NCI-H1105 treated with DMSO at 0.1 percent for 48 hours (cell line): ENCODE measurements at regions not wholly inside any gene's neighbourhood (a gene's known extent, or its start where the extent isn't known, plus 50 kb on each side); places are given as distances from the start of the nearest gene placed in this dataset.

Source experiments
- DNase-seq: peaks from one replicate; lab custom pipeline; 2025; lab: John Stamatoyannopoulos, UW

DNA sequence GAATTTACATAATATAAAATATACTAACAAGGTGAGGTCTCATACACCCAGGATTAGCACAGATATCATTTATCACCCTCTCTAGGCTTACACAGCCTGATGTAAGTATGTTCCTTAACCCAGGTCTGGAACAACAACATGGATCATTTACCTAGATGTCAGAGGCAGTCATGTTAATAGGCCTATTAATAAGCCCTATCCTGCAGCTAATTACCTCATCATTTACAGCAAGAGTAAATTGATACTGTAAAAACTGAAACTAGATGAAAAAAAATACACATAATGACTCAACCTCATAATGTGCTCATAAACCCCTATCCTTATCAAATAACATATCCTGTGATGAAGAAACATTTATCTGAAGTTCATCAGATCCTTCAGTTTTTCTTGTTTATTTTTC, 334.3 kb upstream of the MANEA start:
- peak; percentile 77 for DNase-seq

DNA sequence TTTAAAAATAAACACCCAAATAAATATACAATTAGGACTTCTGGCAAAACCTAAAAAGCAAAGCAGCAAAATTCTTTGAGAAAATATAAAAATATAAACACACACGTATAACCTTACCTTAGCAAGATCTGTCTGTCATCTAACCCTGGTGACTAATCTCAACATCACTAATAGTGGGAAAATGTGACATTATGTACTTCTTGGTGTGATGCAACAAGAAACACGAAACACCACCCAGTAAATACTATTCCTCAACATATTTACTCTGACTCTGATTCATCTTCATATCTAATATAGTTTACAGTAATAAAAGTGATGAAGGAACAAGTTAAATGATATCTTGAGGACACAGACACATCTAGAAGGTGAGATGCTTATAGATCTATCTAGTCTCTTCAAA, 332.6 kb upstream of the MANEA start:
- no peak for DNase-seq

DNA sequence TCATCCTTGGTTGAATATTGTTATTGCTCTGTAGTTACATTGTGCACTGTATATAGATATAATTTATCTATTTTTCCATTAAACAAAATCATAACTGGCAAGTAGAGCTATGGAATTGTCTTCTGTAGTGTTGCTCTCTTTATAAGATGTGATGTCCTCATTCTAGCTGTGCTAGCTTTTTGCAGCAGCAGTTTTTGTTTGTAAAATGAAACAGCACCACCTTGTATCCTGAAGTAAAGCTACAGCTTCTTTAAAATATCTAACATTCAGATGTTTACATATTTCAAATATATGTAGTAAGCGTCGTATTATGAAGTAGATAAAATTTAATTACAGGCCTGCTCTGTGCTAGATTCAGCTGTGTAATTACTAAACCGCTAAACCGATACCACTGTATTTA, 328.8 kb upstream of the MANEA start:
- no peak for DNase-seq

DNA sequence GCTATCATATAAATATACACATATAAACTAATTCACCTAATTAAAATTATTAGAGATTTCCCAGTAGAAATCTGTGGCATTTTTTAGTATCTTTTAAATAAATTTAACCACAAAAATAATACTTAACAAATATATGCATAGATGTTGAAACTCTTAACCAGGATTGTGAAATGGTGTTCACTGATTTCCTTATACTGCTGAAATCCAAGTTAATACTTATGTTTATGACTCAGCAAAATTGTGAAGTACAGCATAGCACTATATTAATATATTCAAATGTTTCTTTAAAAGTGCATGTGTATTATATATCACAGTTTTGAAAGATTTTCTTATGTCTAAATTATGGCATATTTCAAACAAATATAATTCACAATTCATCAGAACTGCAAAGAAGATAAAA, 328.2 kb upstream of the MANEA start:
- no peak for DNase-seq

DNA sequence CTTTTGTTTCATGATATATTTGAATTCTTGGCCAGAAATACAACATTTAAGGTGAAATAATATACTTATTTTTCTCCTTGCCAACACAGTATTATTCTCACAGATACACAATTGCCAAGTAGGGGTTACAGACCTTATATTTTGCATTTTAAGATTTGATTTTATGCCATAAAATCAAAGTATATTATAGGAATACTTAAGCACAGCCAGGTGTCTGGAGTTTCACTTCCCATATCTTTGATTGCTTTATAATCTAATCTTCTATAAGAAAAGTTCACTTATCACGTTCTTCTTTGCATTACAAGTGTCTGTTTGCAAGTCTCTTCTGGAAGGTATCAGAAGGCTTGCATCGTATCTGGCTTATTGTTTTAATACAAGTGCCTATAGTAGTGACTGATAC, 327.7 kb upstream of the MANEA start:
- DNase-seq: no peak

DNA sequence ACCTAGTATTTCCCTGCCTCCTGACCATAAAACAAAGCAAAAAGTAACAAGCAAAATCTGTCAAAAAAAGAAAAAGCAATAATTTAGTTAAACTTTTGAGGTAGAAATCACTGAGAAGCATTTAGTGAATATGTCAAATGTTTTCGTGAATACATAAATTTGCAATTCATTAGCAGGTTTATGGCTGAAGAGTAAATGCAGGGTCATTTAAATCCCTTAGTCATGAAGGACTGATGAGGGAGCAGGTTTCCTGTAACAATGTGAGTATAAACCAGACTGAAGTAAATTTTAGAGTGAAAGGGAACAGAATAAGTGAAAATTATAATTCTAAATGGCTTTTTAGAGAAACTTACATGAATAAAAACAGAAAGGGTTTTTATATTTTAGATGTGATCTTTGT, 313.5 kb upstream of the MANEA start:
- no peak for DNase-seq

DNA sequence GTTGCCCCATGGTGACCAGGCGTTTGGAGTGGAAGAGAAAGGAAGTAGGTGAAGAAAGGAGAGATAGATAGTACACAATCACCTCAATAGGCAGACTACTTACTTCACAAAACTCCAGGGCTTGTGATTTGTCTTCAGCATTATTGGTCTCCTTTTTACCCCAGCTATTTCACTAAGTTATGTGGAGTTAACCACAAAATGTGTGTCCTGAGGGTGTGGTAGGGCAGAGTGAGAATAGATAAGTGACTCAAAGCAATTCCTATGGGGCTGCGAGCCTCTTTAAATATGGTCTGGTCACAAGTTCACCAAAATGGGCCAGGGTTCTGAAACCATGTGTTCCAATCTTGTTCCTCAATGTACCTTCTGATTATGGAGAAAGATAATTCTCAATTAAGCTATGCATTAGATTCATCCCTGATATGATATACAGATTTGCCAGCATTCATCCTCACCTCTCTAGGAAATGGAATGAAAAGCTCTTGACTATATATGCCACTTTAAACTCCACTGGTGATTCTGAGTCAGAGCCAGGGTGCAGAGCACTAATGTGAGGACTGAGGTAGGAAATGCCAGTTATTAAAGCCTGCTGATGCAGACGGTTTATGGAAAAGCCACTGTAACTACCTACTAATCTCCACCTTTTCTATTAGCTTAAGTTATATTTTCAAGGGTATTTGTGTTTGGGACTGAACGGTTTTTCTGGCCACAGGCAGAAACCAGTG, 310.6 kb upstream of the MANEA start:
- no peak for DNase-seq

DNA sequence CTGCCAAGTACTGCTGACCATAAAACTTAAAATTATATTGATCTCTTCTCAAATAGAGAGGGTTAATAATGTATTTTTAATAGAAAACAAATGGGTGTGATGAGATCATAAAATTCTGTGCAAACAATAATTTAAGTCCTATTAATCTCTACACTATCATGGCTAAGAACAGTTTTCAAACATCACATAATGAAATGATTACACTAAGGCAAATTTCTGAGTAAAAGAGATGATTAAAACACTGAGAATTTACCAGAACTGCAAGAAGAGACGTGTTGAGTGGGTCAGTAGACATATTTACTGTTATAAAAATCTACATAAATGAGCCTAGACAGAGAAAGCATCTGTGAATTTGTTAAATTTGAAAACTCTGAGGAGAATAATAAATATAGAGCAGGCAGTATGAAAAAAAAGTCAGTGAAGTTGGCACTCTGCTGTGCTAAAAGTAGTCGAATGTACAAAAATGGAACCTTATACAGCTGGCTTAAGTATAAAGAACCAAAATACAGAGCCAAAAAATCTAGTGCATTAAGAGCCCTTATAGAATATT, 302.6 kb upstream of the MANEA start:
- no peak for DNase-seq

DNA sequence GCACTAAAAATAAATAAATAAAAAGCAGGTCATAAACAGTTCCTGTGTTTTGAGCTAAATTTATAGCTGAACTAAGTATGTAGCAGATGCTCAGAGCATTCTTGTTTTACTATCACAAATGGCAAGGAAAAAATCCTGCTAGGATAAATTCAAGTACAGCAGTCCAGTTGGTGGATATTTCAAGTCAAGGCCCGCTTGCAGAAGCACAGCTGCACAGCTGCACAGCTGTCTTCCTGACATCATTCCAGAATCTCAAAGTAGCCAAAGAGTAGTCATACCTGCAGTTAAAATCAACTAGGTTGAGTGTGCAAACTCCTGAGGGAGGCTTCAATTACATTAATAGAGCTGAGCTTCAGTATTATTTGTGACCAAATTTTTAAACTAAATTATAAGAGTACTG, 297.7 kb upstream of the MANEA start:
- no peak for DNase-seq

DNA sequence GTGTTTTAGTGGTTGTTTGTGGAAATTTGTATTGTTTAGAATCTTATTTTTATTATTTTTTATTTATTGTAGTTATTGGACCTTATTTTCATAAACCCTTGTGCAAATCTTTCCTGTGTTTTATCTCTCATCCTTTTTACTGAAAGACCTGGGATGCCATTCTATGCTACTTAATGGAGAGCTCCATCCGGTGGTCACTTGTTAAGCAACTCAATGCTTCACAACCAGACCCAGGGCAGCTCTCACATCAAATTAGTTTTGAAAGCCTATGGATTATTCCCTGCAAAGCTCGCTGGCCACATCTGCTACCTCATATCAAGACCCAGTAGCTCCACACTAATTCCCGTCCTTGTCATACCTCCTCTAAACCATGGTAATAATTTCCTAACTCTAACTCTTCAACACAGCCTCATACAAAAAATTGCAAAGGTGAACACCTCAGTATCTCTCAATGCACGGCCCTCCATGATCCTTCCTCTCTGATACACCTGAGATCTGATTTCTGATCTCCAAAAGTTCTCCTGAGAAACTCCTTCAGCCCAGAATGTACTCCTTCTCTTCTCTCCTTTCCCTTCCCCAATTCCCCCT, 296.6 kb upstream of the MANEA start:
- peak; percentile 41 for DNase-seq

DNA sequence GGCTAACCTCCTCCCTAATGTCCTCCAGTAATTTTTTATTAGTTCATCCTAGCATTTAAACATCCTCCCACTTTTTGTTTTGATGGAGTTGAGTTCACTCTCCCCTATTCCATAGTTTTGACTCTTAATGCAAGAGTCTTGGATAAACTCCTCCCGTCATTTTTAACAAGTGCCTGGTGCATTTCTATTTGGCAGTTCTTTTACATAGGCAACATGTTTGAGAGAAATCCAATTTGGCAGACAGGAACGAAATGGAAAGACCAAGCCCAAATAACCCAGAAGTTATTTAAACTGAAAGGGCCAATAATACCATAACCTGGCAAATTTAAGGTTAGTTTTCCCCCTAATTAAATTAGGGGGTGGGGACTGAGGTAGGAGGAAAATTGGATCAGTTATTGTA, 291.5 kb upstream of the MANEA start:
- DNase-seq: no peak

DNA sequence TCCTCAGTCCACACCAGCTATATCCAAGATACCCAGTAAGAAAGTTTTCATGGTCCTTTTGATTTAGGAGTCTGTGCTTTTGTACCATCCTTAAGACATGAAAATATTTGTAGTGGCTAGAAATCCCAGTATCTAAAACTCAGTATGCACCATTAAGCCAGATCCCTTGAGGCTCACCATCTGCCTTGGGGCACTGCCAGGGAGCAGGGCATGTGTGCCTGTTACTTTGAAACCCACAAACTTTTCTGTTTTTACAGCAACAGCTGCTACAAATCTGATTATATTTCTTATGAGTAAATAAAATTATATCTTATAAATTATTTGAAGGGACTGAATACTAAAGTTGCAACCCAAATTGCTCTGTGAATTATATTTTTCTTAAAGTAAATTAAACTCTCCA, 290.5 kb upstream of the MANEA start:
- no peak for DNase-seq

DNA sequence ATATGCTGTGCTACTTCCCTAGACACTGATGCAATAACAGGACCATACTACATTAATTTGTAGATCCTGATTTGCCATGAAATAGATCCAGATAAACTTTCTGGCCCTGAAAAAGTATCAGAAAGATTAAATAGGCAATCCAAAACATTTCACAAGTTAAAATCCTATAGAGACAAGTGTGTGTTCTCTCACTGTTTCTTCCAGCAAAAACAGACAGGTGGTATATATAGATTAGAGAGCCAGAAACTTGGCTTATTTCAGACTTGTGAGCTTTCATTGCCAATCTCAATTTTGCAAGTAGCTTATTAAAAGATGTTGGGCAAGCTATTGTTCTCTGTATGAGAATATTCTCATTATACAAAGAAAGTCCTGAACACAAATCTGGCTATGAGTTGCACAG, 289.1 kb upstream of the MANEA start:
- DNase-seq: no peak

DNA sequence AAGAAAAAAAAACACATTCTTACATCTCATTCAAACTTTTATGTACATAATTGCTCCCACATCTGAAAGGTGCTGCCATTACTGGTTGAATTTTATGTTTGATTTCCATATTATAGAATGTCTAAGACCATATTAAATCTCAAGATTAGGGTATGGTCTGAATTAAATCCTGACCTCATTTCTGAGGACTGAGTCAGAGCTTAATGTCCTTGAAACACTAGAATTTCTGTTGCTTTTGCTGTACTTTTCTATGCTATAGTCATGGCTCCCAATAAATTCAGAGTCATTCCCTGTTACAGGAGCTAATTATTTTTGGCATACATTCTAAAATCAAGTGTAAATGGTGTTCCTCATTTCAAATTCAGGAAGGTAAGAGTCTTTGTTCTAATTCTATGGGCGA, 285.3 kb upstream of the MANEA start:
- DNase-seq: no peak

DNA sequence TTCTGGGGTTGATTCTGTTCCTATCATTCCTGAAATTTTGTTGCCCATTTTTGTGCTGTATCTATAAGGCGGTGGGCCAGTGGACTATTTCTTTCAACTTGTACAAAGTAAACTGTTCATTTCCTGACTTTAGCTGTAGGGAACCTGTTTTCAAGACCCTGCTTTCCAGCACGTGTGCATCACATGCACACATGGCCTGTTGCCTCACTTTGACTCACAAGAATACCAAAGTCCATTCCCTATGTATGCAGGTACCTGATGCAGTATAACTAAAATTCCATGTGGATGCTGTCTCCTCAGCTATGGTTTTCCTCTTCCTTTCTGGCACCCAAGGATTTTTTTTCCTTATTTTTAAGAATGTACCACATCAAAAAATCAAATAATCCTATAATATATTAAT, 284.1 kb upstream of the MANEA start:
- DNase-seq: no peak

DNA sequence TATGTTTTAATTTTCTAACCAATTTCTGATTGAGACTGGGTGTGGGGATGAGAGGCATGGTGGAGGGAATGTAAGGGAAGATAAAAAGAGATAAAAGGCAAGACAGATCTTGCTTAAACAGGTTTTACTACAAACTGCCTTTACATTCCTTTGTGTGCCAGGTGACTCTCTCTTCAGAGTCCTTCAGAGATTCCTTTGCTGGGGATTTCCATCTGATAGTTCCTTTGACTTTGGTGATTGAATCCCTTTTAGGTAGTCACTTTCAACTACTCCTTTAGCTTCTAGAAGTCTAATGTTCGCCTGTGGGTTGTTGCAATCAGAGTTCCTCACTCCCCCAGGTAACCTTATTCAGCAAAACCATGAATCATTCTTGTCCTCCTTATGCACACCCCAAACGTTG, 283.3 kb upstream of the MANEA start:
- no peak for DNase-seq

DNA sequence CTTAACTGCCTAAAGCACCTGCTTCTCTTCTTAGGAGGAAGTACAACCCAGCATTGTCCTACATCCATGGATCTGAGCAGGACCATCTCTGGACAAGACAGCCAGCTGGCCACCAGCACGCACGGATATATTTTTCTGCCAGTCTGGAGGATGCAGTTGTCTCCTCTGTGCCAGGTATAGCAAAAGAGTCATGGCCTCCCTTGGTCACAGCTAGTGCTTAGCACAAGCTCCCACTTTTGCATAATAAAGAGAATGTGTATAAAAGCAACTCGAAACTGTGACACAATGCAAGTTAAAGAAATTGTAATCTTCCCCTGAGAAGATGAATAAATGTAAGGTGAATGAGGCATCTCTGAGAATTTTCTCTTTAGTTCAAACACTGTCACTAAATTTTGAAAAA, 267.8 kb upstream of the MANEA start:
- no peak for DNase-seq

DNA sequence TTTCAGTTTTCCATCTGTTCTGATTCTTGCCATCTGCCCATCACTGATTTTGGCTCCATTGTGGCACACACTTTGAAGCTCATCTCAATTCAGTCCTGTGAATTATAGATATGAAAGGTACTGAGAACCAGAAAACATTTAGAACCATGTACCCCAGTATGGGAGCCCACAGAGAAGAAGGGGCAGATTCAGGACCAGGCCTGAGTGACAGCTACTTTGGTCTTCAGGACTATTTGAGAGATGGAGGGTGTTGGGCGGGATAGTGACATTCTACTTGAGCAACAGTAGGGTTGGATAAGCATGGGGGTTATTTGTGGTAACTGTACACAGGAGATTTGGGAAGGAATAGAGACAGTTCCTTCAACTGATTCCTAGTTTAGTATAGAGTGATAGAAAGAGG, 259.2 kb upstream of the MANEA start:
- DNase-seq: no peak

DNA sequence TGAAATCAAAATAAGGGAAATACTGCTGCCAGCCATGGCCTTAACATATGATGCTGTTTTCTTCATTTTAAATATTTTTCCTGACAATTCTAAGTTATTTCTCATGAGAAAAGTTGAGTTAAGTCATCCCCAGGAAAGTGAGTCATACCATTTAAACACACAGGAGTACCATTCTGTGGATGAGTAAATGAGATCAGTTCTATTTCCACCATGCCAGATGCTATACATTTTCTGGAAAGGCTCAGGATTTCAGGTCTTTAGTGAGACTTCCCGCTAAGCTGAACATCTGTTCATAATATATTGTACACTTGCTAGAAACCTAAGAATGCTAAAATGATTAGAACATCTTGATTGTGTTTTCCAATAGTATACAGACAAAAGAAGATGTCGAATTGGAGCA, 256.2 kb upstream of the MANEA start:
- no peak for DNase-seq

DNA sequence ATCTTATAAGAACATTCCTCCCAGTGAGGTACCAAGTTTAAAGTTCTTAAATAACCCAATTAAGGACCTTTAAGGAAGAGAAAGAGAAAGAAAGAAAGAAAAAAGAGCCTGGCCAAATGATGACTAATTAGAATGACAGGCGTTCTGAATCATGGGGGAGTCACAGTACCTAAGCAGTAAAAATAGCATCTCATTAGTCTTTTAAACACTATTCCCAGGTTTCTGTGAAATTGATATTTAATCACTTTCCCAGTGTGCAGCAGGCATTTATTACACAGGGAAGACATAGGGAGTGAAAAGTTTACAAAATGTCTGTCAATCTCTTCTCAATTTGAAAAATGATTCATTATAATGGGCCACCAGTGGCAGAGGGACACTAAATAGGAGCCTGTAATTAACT, 251.4 kb upstream of the MANEA start:
- no peak for DNase-seq

DNA sequence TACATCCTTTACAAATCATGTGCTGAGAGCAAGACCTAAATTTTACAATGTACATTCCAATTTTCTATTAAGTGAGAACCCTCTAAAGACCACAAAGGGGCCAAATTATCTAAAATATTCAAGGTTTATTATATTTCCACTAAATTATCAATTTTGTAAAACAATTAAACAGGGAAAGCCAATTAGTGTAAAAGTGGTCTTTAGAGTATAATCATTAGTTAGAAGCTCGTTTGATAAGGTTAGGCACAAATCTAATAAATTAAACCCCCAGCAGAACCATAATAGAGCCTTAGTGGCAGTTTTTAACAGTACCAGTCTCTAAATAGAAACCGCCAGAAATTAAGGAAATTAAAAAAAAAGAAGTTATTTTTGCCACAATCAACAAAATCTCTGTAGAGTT, 249.1 kb upstream of the MANEA start:
- no peak for DNase-seq

DNA sequence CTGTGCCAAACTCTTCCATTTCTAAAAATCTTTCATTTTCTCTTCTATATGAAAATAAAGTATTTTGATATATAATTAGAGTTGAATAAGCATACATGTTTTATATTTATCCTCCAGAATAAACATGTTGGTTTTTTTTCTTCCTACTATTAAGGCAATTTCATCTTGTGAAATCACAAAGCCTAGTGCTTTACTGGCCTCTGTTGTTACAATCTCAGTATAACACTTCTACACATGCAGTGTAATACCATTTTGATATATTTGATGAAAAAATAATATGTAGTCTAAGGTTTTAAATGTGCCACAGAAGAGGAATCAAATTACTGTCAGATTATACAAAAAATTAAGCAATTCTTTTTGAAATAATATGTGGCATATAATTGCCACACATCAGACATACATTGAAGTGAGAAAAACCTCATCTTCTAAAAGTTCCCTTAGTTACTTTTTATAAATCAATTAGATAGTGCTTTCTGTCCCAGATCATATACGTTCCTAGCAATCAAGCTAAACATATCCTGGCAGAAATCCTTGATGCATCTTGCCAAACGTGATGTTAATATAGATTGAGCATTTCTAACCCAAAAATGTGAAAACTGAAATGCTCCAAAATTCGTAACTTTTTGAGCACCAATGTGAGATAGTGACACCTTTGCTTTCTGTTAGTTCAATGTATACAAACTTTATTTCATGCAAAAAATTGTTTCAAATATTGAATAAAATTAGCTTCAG, 225.1 kb upstream of the MANEA start:
- peak; percentile 24 for DNase-seq

DNA sequence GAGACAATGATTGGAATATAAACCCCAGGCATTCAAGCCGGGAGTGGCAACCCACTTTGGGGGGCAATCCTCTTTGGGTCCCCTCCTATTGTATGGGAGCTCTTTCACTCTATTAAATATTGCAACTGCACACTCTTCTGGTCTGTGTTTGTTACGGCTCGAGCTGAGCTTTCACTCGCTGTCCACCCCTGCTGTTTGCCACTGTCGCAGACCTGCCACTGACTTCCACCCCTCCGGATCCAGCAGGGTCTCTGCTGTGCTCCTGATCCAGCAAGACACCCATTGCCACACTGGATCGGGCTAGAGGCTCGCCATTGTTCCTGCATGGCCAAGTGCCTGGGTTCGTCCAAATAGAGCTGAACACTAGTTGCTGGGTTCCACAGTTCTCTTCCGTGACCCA, 222.8 kb upstream of the MANEA start:
- DNase-seq: no peak
